Endothelial cell of umbilical vein (primary cell): ENCODE measurements at regions not wholly inside any gene's neighbourhood (a gene's known extent, or its start where the extent isn't known, plus 50 kb on each side); places are given as distances from the start of the nearest gene placed in this dataset.

ENCODE experiments used
- BruUV-seq: library from RNA; stranded (reverse); fragments of 400-500 nt; replicated peaks from 2 replicates; lab custom pipeline; 2021; lab: Mats Ljungman, UMichigan
- CTCF ChIA-PET: fragments of 300-600, 350-600 bp; sonication (Branson Sonifier 250); formaldehyde crosslinking; loops from one replicate; lab custom pipeline; 2021; ENCODE audit warnings: antibody characterized with exemption, inconsistent platforms; lab: Charles Lee
- POLR2A ChIA-PET: fragments of 300-600, 350-600 bp; sonication (Branson Sonifier 250); formaldehyde crosslinking; loops from one replicate; lab custom pipeline; 2021; ENCODE audit warnings: antibody characterized with exemption, inconsistent platforms; lab: Charles Lee
- DNase-seq: peaks from one replicate; pipeline ENCODE4 v3.0.0-alpha.2; 2011; ENCODE audit warnings: low read depth, low spot score
- FAIRE-seq: peaks from 2 replicates; lab custom pipeline; 2011; peaks lifted over from hg19 to GRCh38; lab: Jason Lieb, UNC
- H2AFZ ChIP-seq: 2 replicates; pipeline ENCODE4 v1.6.0; 2012; ENCODE audit warnings: low read depth, low read length, control low read depth, inconsistent platforms
- H3K27ac ChIP-seq: 2 replicates; pipeline ENCODE4 v1.5.1; 2011; ENCODE audit warnings: low read depth, mild to moderate bottlenecking, control low read depth, low read length, moderate library complexity; ENCODE audit not compliant: insufficient read depth
- H3K27me3 ChIP-seq, 2 experiments: 2 replicates each; pipeline versions ENCODE4 v1.6.0 to v1.6.1; 2011; ENCODE audit warnings: low read length in 2 of 2, mixed read lengths in 1 of 2; ENCODE audit not compliant: control insufficient read depth in 2 of 2, insufficient read depth in 2 of 2
- H3K36me3 ChIP-seq, 2 experiments: 2 replicates in 1 of 2; 3 replicates in 1 of 2; pipeline ENCODE4 v1.5.1; 2011; ENCODE audit warnings: low read length in 2 of 2, mild to moderate bottlenecking in 1 of 2, moderate library complexity in 1 of 2; ENCODE audit not compliant: control insufficient read depth in 2 of 2, insufficient read depth in 2 of 2; ENCODE audit errors: extremely low read depth in 1 of 2
- H3K4me1 ChIP-seq: 3 replicates; pipeline ENCODE4 v1.5.1; 2011; ENCODE audit warnings: mild to moderate bottlenecking, low read length; ENCODE audit not compliant: control insufficient read depth, insufficient read depth; ENCODE audit errors: extremely low read depth
- H3K4me2 ChIP-seq: 2 replicates; pipeline ENCODE4 v1.6.1; 2011; ENCODE audit warnings: low read length, control low read depth, mixed read lengths; ENCODE audit not compliant: insufficient read depth
- H3K4me3 ChIP-seq, 3 experiments: fragments of 200-600 bp in 1 of 3; sonication (generic), shearing (Covaris generic) in 1 of 3; replicated peaks in 1 of 3; 2 replicates each; pipeline ENCODE4 v1.5.1; 2011 to 2016; ENCODE audit warnings: control low read depth in 3 of 3, low read length in 3 of 3, mild to moderate bottlenecking in 2 of 3, inconsistent platforms in 1 of 3, low read depth in 1 of 3, moderate library complexity in 1 of 3; ENCODE audit not compliant: insufficient read depth in 1 of 3
- H3K79me2 ChIP-seq: 2 replicates; pipeline ENCODE4 v1.6.0; 2012; ENCODE audit warnings: low read length, inconsistent platforms; ENCODE audit not compliant: control insufficient read depth, insufficient read depth
- H3K9ac ChIP-seq: replicated peaks from 2 replicates; pipeline ENCODE3; 2011; ENCODE audit warnings: low read length, control low read depth; ENCODE audit not compliant: insufficient read depth; ENCODE audit errors: extremely low read depth
- H3K9me1 ChIP-seq: replicated peaks from 3 replicates; pipeline ENCODE4 v1.6.0; 2011; ENCODE audit warnings: mild to moderate bottlenecking, low read length; ENCODE audit not compliant: control insufficient read depth, insufficient read depth; ENCODE audit errors: extremely low read depth
- H3K9me3 ChIP-seq: replicated peaks from 2 replicates; pipeline ENCODE4 v1.5.1; 2012; ENCODE audit warnings: low read length, inconsistent platforms; ENCODE audit not compliant: control insufficient read depth, insufficient read depth
- H4K20me1 ChIP-seq: replicated peaks from 2 replicates; pipeline ENCODE3; 2011; ENCODE audit warnings: mild to moderate bottlenecking, low read length; ENCODE audit not compliant: control insufficient read depth, insufficient read depth; ENCODE audit errors: extremely low read depth
- EZH2 ChIP-seq: IDR thresholded peaks from 2 replicates; pipeline ENCODE4 v1.6.1; 2012; ENCODE audit warnings: borderline replicate concordance, low read depth, mild to moderate bottlenecking, moderate library complexity, low read length, inconsistent platforms; ENCODE audit not compliant: severe bottlenecking
- MAX ChIP-seq: IDR thresholded peaks from 2 replicates; pipeline ENCODE4 v1.6.1; 2011; ENCODE audit not compliant: insufficient read depth, insufficient read length
- MYC ChIP-seq: IDR thresholded peaks from one replicate; pipeline ENCODE4 v1.6.1; 2011; ENCODE audit warnings: mild to moderate bottlenecking, low read depth, low read length
- POLR2A ChIP-seq: IDR thresholded peaks from 2 replicates; pipeline ENCODE4 v1.6.1; 2012; ENCODE audit warnings: low read depth, mild to moderate bottlenecking, control low read depth, low read length
- POLR2AphosphoS5 ChIP-seq: IDR thresholded peaks from 2 replicates; pipeline ENCODE4 v1.6.1; 2012; ENCODE audit warnings: low read depth, mild to moderate bottlenecking, control low read depth, low read length, moderate library complexity; ENCODE audit not compliant: insufficient read depth
- dilution Hi-C: fragments of 300-500 bp; cut with MboI; formaldehyde crosslinking; loops from one replicate; pipeline ENCODE4 v1.15.0; 2019; ENCODE audit warnings: low sequenced_read_pairs; ENCODE audit not compliant: extremely low pct_ligation_motif_present
- intact Hi-C: fragments of 100-400 bp; cut with micrococcal nuclease; formaldehyde crosslinking; loops from one replicate; pipeline ENCODE4 v1.10.0; 2022
- TF ChIP-seq, protein P1 (sequence below), 2 donors: IDR thresholded peaks; 1 replicate in 1 of 2; 2 replicates in 1 of 2; pipeline ENCODE4 v1.5.1; 2011; ENCODE audit warnings: low read length in 2 of 2, mild to moderate bottlenecking in 2 of 2, moderate library complexity in 2 of 2, control low read depth in 1 of 2, inconsistent platforms in 1 of 2, low read depth in 1 of 2; ENCODE audit not compliant: insufficient read depth in 1 of 2; ENCODE audit errors: extremely low read depth in 1 of 2

GRCh38 chr2:39934851-39935250 lies 155.8 kb upstream of the THUMPD2 start:
- H3K36me3 ChIP-seq, result no peaks in the 10 kb centered on the region
- no peaks in the 10 kb centered on the region for H3K9me1 ChIP-seq
- POLR2A ChIA-PET, result no interaction called here
- H3K27ac ChIP-seq, result no peak overlapping the region
- TF ChIP-seq POLR2A (no peak), MYC (no peak)
- no peaks in the 10 kb centered on the region for H3K4me1 ChIP-seq
- no peak overlapping the region for H3K4me3 ChIP-seq
- no peaks in the 10 kb centered on the region for H3K27me3 ChIP-seq
- no peak for DNase-seq
- FAIRE-seq, result no peak
- intact Hi-C loops (no loop called here), dilution Hi-C loops (no loop called here)
- no TSS peak for BruUV-seq
- CTCF ChIA-PET, result no interaction called here
- no peak overlapping the region for H3K4me2 ChIP-seq
- no peak overlapping the region for H3K9ac ChIP-seq
- H4K20me1 ChIP-seq, result no peaks in the 10 kb centered on the region
- no peaks in the 10 kb centered on the region for H3K79me2 ChIP-seq
- H3K9me3 ChIP-seq, result no peaks in the 10 kb centered on the region
- H2AFZ ChIP-seq, result no peak overlapping the region

DNA sequence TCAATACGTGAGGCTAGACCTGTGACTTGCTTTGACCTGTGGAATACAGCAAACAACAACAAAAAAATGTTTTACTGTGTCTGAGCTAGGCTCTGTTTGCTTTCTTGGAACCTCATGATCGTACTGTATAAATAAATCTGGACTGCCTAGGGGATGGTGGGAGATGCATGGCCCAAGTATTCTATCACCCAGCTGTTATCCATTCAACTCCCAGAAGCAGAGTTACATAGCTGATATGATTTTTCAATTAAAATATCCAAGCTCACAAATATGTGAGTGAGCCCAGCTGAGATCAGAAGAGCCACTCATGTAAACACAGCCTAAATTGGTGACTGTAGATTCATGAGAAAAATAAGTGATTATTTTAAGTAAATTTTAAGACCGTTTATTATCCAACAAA lies 154.1 kb upstream of the THUMPD2 start:
- ChIA-PET POLR2A (no interaction called here), CTCF (interaction anchor here (0.7 kb wide), 1 partner anchor 621 kb away, joined by 3 read pairs; no protein-coding TSS in a partner anchor)
- H3K9ac ChIP-seq, result no peak overlapping the region
- intact Hi-C loops, result no loop called here
- TF ChIP-seq MAX (no peak), EZH2 (no peak), MYC (no peak), POLR2AphosphoS5 (no peak), POLR2A (no peak)
- TF ChIP-seq, protein P1, sequence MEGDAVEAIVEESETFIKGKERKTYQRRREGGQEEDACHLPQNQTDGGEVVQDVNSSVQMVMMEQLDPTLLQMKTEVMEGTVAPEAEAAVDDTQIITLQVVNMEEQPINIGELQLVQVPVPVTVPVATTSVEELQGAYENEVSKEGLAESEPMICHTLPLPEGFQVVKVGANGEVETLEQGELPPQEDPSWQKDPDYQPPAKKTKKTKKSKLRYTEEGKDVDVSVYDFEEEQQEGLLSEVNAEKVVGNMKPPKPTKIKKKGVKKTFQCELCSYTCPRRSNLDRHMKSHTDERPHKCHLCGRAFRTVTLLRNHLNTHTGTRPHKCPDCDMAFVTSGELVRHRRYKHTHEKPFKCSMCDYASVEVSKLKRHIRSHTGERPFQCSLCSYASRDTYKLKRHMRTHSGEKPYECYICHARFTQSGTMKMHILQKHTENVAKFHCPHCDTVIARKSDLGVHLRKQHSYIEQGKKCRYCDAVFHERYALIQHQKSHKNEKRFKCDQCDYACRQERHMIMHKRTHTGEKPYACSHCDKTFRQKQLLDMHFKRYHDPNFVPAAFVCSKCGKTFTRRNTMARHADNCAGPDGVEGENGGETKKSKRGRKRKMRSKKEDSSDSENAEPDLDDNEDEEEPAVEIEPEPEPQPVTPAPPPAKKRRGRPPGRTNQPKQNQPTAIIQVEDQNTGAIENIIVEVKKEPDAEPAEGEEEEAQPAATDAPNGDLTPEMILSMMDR (IDR thresholded peaks at IDR 0.05; ENCODE audit: extremely low read depth in 1 of 2, insufficient read depth in 1 of 2, low read depth in 1 of 2, low read length in 2 of 2), result no peak
- no peaks in the 10 kb centered on the region for H3K36me3 ChIP-seq
- no peak overlapping the region for H2AFZ ChIP-seq
- H3K9me1 ChIP-seq, result no peaks in the 10 kb centered on the region
- no peak for FAIRE-seq
- DNase-seq, result no peak
- no peaks in the 10 kb centered on the region for H4K20me1 ChIP-seq
- H3K27me3 ChIP-seq, result no peaks in the 10 kb centered on the region
- H3K4me2 ChIP-seq, result no peak overlapping the region
- no peak overlapping the region for H3K4me3 ChIP-seq
- no peaks in the 10 kb centered on the region for H3K79me2 ChIP-seq
- no TSS peak for BruUV-seq
- dilution Hi-C loops, result no loop called here
- H3K4me1 ChIP-seq, result no peaks in the 10 kb centered on the region
- no peak overlapping the region for H3K27ac ChIP-seq
- H3K9me3 ChIP-seq, result no peaks in the 10 kb centered on the region
